Neural cell (in vitro differentiated cells): ENCODE measurements at regions not wholly inside any gene's neighbourhood (a gene's known extent, or its start where the extent isn't known, plus 50 kb on each side); places are given as distances from the start of the nearest gene placed in this dataset.

Experiments used
- EP300 ChIP-seq: fragments of 450-650 bp; conservative IDR thresholded peaks from 2 replicates; pipeline ENCODE4 v1.6.1; 2014; ENCODE audit warnings: antibody characterized with exemption, mild to moderate bottlenecking, moderate library complexity; ENCODE audit not compliant: poor library complexity, severe bottlenecking
- RAD21 ChIP-seq: fragments of 450-650 bp; conservative IDR thresholded peaks from 2 replicates; pipeline ENCODE4 v1.6.1; 2014; ENCODE audit warnings: antibody characterized with exemption, mild to moderate bottlenecking, moderate library complexity
- TF ChIP-seq, protein P1 (sequence below): fragments of 450-650 bp; IDR thresholded peaks from 2 replicates; pipeline ENCODE4 v1.5.1; 2014; ENCODE audit warnings: antibody characterized with exemption, mild to moderate bottlenecking, moderate library complexity; ENCODE audit not compliant: poor library complexity, severe bottlenecking

DNA sequence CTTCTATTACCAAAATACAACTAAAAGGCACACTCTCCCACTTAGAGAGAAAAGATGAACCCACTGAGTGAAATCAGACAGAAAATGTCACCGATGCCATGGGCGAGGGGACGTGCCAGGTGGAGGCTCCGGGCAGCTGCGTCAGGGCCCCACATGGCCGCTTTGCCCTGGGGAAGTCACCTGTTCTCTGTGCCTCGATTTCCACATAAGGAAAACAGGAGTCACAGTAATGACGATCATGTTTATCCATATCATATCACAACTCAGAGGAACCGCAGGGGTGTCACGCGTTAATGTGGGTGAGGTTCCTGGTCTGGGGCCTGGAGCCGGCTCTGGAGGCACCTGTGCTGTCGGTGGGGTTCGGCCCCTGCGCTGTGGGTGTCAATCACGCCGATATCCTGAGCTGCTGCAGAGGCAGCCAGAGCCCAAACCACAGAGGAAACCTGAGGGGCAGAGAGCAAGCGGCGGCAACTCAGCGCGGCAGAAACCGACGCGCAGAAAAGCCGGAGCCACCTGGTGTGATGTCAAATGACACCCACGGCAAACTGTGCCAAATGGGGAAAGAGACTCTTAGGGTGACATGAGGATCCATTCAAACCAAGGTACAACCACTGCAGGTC is 243.7 kb downstream of the BRD1 start:
- TF ChIP-seq, protein P1, sequence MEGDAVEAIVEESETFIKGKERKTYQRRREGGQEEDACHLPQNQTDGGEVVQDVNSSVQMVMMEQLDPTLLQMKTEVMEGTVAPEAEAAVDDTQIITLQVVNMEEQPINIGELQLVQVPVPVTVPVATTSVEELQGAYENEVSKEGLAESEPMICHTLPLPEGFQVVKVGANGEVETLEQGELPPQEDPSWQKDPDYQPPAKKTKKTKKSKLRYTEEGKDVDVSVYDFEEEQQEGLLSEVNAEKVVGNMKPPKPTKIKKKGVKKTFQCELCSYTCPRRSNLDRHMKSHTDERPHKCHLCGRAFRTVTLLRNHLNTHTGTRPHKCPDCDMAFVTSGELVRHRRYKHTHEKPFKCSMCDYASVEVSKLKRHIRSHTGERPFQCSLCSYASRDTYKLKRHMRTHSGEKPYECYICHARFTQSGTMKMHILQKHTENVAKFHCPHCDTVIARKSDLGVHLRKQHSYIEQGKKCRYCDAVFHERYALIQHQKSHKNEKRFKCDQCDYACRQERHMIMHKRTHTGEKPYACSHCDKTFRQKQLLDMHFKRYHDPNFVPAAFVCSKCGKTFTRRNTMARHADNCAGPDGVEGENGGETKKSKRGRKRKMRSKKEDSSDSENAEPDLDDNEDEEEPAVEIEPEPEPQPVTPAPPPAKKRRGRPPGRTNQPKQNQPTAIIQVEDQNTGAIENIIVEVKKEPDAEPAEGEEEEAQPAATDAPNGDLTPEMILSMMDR: no peak
- TF ChIP-seq EP300: no peak
- TF ChIP-seq RAD21: no peak
